ENCODE measurements at regions not wholly inside any gene's neighbourhood (a gene's known extent, or its start where the extent isn't known, plus 50 kb on each side); places are given as distances from the start of the nearest gene placed in this dataset.
"Not testable (repeated sequence)": the region's sequence is repeated elsewhere in the genome, so short reads cannot be mapped to it uniquely, and the experiment has no call there.

GRCh38 chrX:101823236-101823635 is 108.6 kb downstream of the ZMAT1 start:
- Histone ChIP-seq H3K36me3 (ENCODE audit: control insufficient read depth, insufficient read depth, low read length) (no peaks in the 10 kb centered on the region), H3K27me3 (ENCODE audit: control insufficient read depth, insufficient read depth, low read length) (no peaks in the 10 kb centered on the region), H3K4me3 (ENCODE audit: low read depth, low read length) (no peak overlapping the region), H3K27ac (ENCODE audit: low read depth, low read length) (no peak overlapping the region), H3K9ac (ENCODE audit: low read depth, low read length) (no peak overlapping the region), H3K4me1 (ENCODE audit: control insufficient read depth, insufficient read depth, low read length) (no peaks in the 10 kb centered on the region), H3K9me3 (ENCODE audit: control insufficient read depth, insufficient read depth, low read length) (peaks cover 33% of the 10 kb centered on the region)

- H3K4me1 ChIP-seq (ENCODE audit: control insufficient read depth, insufficient read depth, low read length); H3K27me3 ChIP-seq (ENCODE audit: control insufficient read depth, insufficient read depth, low read length); H3K27ac ChIP-seq (ENCODE audit: low read depth, low read length); H3K36me3 ChIP-seq (ENCODE audit: control insufficient read depth, insufficient read depth, low read length); H3K9ac ChIP-seq (ENCODE audit: low read depth, low read length); H3K4me3 ChIP-seq (ENCODE audit: low read depth, low read length): not testable (repeated sequence)
- H3K9me3 ChIP-seq (ENCODE audit: control insufficient read depth, insufficient read depth, low read length) = peaks cover 38% of the 10 kb centered on the region
These were observed 114.1 kb downstream of the ZMAT1 start for GRCh38 chrX:101817739-101818138.

GRCh38 chrX:101813200-101813599 is 118.6 kb downstream of the ZMAT1 start:
- H3K4me3 ChIP-seq (ENCODE audit: low read depth, low read length) = no peak overlapping the region
- H3K27ac ChIP-seq (ENCODE audit: low read depth, low read length) = no peak overlapping the region
- H3K27me3 ChIP-seq (ENCODE audit: control insufficient read depth, insufficient read depth, low read length) = no peaks in the 10 kb centered on the region
- no peak overlapping the region for H3K9ac ChIP-seq (ENCODE audit: low read depth, low read length)
- peaks cover 38% of the 10 kb centered on the region for H3K9me3 ChIP-seq (ENCODE audit: control insufficient read depth, insufficient read depth, low read length)
- H3K4me1 ChIP-seq (ENCODE audit: control insufficient read depth, insufficient read depth, low read length) = no peaks in the 10 kb centered on the region
- H3K36me3 ChIP-seq (ENCODE audit: control insufficient read depth, insufficient read depth, low read length) = no peaks in the 10 kb centered on the region

- H3K27me3 ChIP-seq (ENCODE audit: control insufficient read depth, insufficient read depth, low read length) = no peaks in the 10 kb centered on the region
- no peak overlapping the region for H3K27ac ChIP-seq (ENCODE audit: low read depth, low read length)
- H3K9me3 ChIP-seq (ENCODE audit: control insufficient read depth, insufficient read depth, low read length) = no peaks in the 10 kb centered on the region
- no peak overlapping the region for H3K4me3 ChIP-seq (ENCODE audit: low read depth, low read length)
- no peaks in the 10 kb centered on the region for H3K36me3 ChIP-seq (ENCODE audit: control insufficient read depth, insufficient read depth, low read length)
- no peak overlapping the region for H3K9ac ChIP-seq (ENCODE audit: low read depth, low read length)
- no peaks in the 10 kb centered on the region for H3K4me1 ChIP-seq (ENCODE audit: control insufficient read depth, insufficient read depth, low read length)
These were observed 128.4 kb downstream of the ZMAT1 start for GRCh38 chrX:101803451-101803850.

GRCh38 chrX:101799387-101799786 is 132.4 kb downstream of the ZMAT1 start:
- Histone ChIP-seq H3K9me3 (ENCODE audit: control insufficient read depth, insufficient read depth, low read length) (no peaks in the 10 kb centered on the region; the same call in 1 of the 2 replicates), H3K27ac (ENCODE audit: low read depth, low read length) (no peak overlapping the region), H3K4me3 (ENCODE audit: low read depth, low read length) (no peak overlapping the region), H3K4me1 (ENCODE audit: control insufficient read depth, insufficient read depth, low read length) (no peaks in the 10 kb centered on the region), H3K36me3 (ENCODE audit: control insufficient read depth, insufficient read depth, low read length) (no peaks in the 10 kb centered on the region), H3K9ac (ENCODE audit: low read depth, low read length) (no peak overlapping the region), H3K27me3 (ENCODE audit: control insufficient read depth, insufficient read depth, low read length) (no peaks in the 10 kb centered on the region)

GRCh38 chrX:101787934-101788333 is 128.3 kb upstream of the ARMCX2 start:
- Histone ChIP-seq H3K27ac (ENCODE audit: low read depth, low read length) (no peak overlapping the region), H3K4me3 (ENCODE audit: low read depth, low read length) (no peak overlapping the region), H3K9me3 (ENCODE audit: control insufficient read depth, insufficient read depth, low read length) (peaks cover 15% of the 10 kb centered on the region), H3K9ac (ENCODE audit: low read depth, low read length) (no peak overlapping the region), H3K4me1 (ENCODE audit: control insufficient read depth, insufficient read depth, low read length) (no peaks in the 10 kb centered on the region), H3K27me3 (ENCODE audit: control insufficient read depth, insufficient read depth, low read length) (no peaks in the 10 kb centered on the region), H3K36me3 (ENCODE audit: control insufficient read depth, insufficient read depth, low read length) (no peaks in the 10 kb centered on the region)

GRCh38 chrX:101785142-101785541 is 125.5 kb upstream of the ARMCX2 start:
- no peaks in the 10 kb centered on the region for H3K36me3 ChIP-seq (ENCODE audit: control insufficient read depth, insufficient read depth, low read length)
- H3K4me3 ChIP-seq (ENCODE audit: low read depth, low read length) = no peak overlapping the region
- peaks cover 5% of the 10 kb centered on the region for H3K9me3 ChIP-seq (ENCODE audit: control insufficient read depth, insufficient read depth, low read length)

GRCh38 chrX:101780421-101780820 is 120.8 kb upstream of the ARMCX2 start:
- H3K4me1 ChIP-seq (ENCODE audit: control insufficient read depth, insufficient read depth, low read length); H3K27me3 ChIP-seq (ENCODE audit: control insufficient read depth, insufficient read depth, low read length); H3K4me3 ChIP-seq (ENCODE audit: low read depth, low read length); H3K36me3 ChIP-seq (ENCODE audit: control insufficient read depth, insufficient read depth, low read length); H3K9ac ChIP-seq (ENCODE audit: low read depth, low read length); H3K27ac ChIP-seq (ENCODE audit: low read depth, low read length); H3K9me3 ChIP-seq (ENCODE audit: control insufficient read depth, insufficient read depth, low read length): not testable (repeated sequence)

More at GRCh38 chrX:101785142-101785541, 125.5 kb upstream of the ARMCX2 start:
- Histone ChIP-seq H3K9ac (ENCODE audit: low read depth, low read length) (no peak overlapping the region), H3K27me3 (ENCODE audit: control insufficient read depth, insufficient read depth, low read length) (no peaks in the 10 kb centered on the region), H3K27ac (ENCODE audit: low read depth, low read length) (no peak overlapping the region), H3K4me1 (ENCODE audit: control insufficient read depth, insufficient read depth, low read length) (no peaks in the 10 kb centered on the region)

GRCh38 chrX:101774340-101774739 is 114.7 kb upstream of the ARMCX2 start:
- Histone ChIP-seq H3K36me3 (ENCODE audit: control insufficient read depth, insufficient read depth, low read length) (no peaks in the 10 kb centered on the region), H3K4me1 (ENCODE audit: control insufficient read depth, insufficient read depth, low read length) (no peaks in the 10 kb centered on the region), H3K9ac (ENCODE audit: low read depth, low read length) (no peak overlapping the region)

GRCh38 chrX:101764538-101764937 is 104.9 kb upstream of the ARMCX2 start:
- H3K4me1 ChIP-seq (ENCODE audit: control insufficient read depth, insufficient read depth, low read length) = peaks cover 5% of the 10 kb centered on the region; the same call in 1 of the 2 replicates
- H3K27me3 ChIP-seq (ENCODE audit: control insufficient read depth, insufficient read depth, low read length) = no peaks in the 10 kb centered on the region
- H3K9me3 ChIP-seq (ENCODE audit: control insufficient read depth, insufficient read depth, low read length) = no peaks in the 10 kb centered on the region
- no peaks in the 10 kb centered on the region for H3K36me3 ChIP-seq (ENCODE audit: control insufficient read depth, insufficient read depth, low read length)
- no peak overlapping the region for H3K27ac ChIP-seq (ENCODE audit: low read depth, low read length)
- no peak overlapping the region for H3K4me3 ChIP-seq (ENCODE audit: low read depth, low read length)
- no peak overlapping the region for H3K9ac ChIP-seq (ENCODE audit: low read depth, low read length)

More at GRCh38 chrX:101774340-101774739, 114.7 kb upstream of the ARMCX2 start:
- Histone ChIP-seq H3K27me3 (ENCODE audit: control insufficient read depth, insufficient read depth, low read length) (no peaks in the 10 kb centered on the region), H3K27ac (ENCODE audit: low read depth, low read length) (no peak overlapping the region), H3K9me3 (ENCODE audit: control insufficient read depth, insufficient read depth, low read length) (no peaks in the 10 kb centered on the region), H3K4me3 (ENCODE audit: low read depth, low read length) (no peak overlapping the region)

GRCh38 chrX:101759000-101759399 is 99.3 kb upstream of the ARMCX2 start:
- Histone ChIP-seq H3K36me3 (ENCODE audit: control insufficient read depth, insufficient read depth, low read length) (no peaks in the 10 kb centered on the region), H3K9ac (ENCODE audit: low read depth, low read length) (no peak overlapping the region), H3K9me3 (ENCODE audit: control insufficient read depth, insufficient read depth, low read length) (no peaks in the 10 kb centered on the region), H3K27me3 (ENCODE audit: control insufficient read depth, insufficient read depth, low read length) (no peaks in the 10 kb centered on the region), H3K27ac (ENCODE audit: low read depth, low read length) (no peak overlapping the region), H3K4me3 (ENCODE audit: low read depth, low read length) (no peak overlapping the region), H3K4me1 (ENCODE audit: control insufficient read depth, insufficient read depth, low read length) (peaks cover 26% of the 10 kb centered on the region)

- Histone ChIP-seq H3K9me3 (ENCODE audit: control insufficient read depth, insufficient read depth, low read length) (no peaks in the 10 kb centered on the region), H3K36me3 (ENCODE audit: control insufficient read depth, insufficient read depth, low read length) (no peaks in the 10 kb centered on the region), H3K27ac (ENCODE audit: low read depth, low read length) (no peak overlapping the region), H3K27me3 (ENCODE audit: control insufficient read depth, insufficient read depth, low read length) (no peaks in the 10 kb centered on the region; the same call in 1 of the 2 replicates), H3K4me1 (ENCODE audit: control insufficient read depth, insufficient read depth, low read length) (peaks cover 2% of the 10 kb centered on the region; the same call in 1 of the 2 replicates), H3K9ac (ENCODE audit: low read depth, low read length) (no peak overlapping the region), H3K4me3 (ENCODE audit: low read depth, low read length) (no peak overlapping the region)
These were observed 91.1 kb upstream of the ARMCX2 start for GRCh38 chrX:101750744-101751143.
